Breast epithelium (tissue), 3 donors: ENCODE measurements at regions not wholly inside any gene's neighbourhood (a gene's known extent, or its start where the extent isn't known, plus 50 kb on each side); places are given as distances from the start of the nearest gene placed in this dataset.

ENCODE experiments used
- CTCF ChIP-seq, 3 donors: fragments of 450-650 bp; IDR thresholded peaks; one replicate each; pipeline ENCODE4 v1.5.1; 2016 to 2017; ENCODE audit warnings: antibody characterized with exemption in 3 of 3, mild to moderate bottlenecking in 3 of 3, moderate library complexity in 3 of 3
- POLR2A ChIP-seq: fragments of 450-650 bp; IDR thresholded peaks from one replicate; pipeline ENCODE4 v1.6.1; 2016; ENCODE audit warnings: antibody characterized with exemption, mild to moderate bottlenecking, moderate library complexity
- POLR2AphosphoS5 ChIP-seq, 3 donors: sonication (generic); formaldehyde crosslinking; IDR thresholded peaks; one replicate each; pipeline ENCODE4 v1.6.1; 2017; ENCODE audit warnings: antibody characterized with exemption in 3 of 3

GRCh38 chr3:159791336-159791735 lies 197.3 kb upstream of the IL12A start:
- no peak for TF ChIP-seq POLR2A
- TF ChIP-seq CTCF (IDR thresholded peaks at IDR 0.05) = no peak
- TF ChIP-seq POLR2AphosphoS5 (IDR thresholded peaks at IDR 0.05) = no peak
